GM19328 (cell line): ENCODE measurements at regions not wholly inside any gene's neighbourhood (a gene's known extent, or its start where the extent isn't known, plus 50 kb on each side); places are given as distances from the start of the nearest gene placed in this dataset.

Source experiments
- ATAC-seq: cut with Tn5 transposase; IDR thresholded peaks from one replicate; pipeline ENCODE4 v1.9.1; 2021; ENCODE audit warnings: mild to moderate bottlenecking, moderate library complexity; ENCODE audit not compliant: unreplicated experiment

- ATAC-seq = no peak
Measured at GRCh38 chr13:50435011-50435410, 408.5 kb downstream of the DLEU7 start.

GRCh38 chr13:50437252-50437651, 406.2 kb downstream of the DLEU7 start:
- no peak for ATAC-seq

GRCh38 chr13:50438351-50438750, 405.1 kb downstream of the DLEU7 start:
- no peak for ATAC-seq

- ATAC-seq = no peak
Measured at GRCh38 chr13:50441130-50441529, 402.4 kb downstream of the DLEU7 start.

- no peak for ATAC-seq
Measured at GRCh38 chr13:50444726-50445125, 398.8 kb downstream of the DLEU7 start.

GRCh38 chr13:50446611-50447010, 396.9 kb downstream of the DLEU7 start:
- no peak for ATAC-seq

- ATAC-seq = no peak
Measured at GRCh38 chr13:50448535-50448998, 394.9 kb downstream of the DLEU7 start.

GRCh38 chr13:50449465-50449864, 394.0 kb downstream of the DLEU7 start:
- ATAC-seq = no peak

- ATAC-seq = no peak
Measured at GRCh38 chr13:50450279-50450678, 393.2 kb downstream of the DLEU7 start.

GRCh38 chr13:50451609-50452008, 391.9 kb downstream of the DLEU7 start:
- ATAC-seq = no peak

GRCh38 chr13:50452028-50452427, 391.5 kb downstream of the DLEU7 start:
- no peak for ATAC-seq

- no peak for ATAC-seq
Measured at GRCh38 chr13:50452756-50453155, 390.7 kb downstream of the DLEU7 start.

GRCh38 chr13:50453188-50453587, 390.3 kb downstream of the DLEU7 start:
- ATAC-seq = no peak

- no peak for ATAC-seq
Measured at GRCh38 chr13:50456111-50456510, 387.4 kb downstream of the DLEU7 start.

GRCh38 chr13:50457415-50458393, 385.8 kb downstream of the DLEU7 start:
- ATAC-seq = no peak

- ATAC-seq = no peak
Measured at GRCh38 chr13:50459046-50459445, 384.4 kb downstream of the DLEU7 start.

GRCh38 chr13:50459658-50460057, 383.8 kb downstream of the DLEU7 start:
- no peak for ATAC-seq

GRCh38 chr13:50460358-50460757, 383.1 kb downstream of the DLEU7 start:
- no peak for ATAC-seq

- ATAC-seq = no peak
Measured at GRCh38 chr13:50461189-50461588, 382.3 kb downstream of the DLEU7 start.

GRCh38 chr13:50463719-50464118, 379.8 kb downstream of the DLEU7 start:
- no peak for ATAC-seq

- no peak for ATAC-seq
Measured at GRCh38 chr13:50464349-50465251, 378.9 kb downstream of the DLEU7 start.
